GM23338 (cell line): ENCODE measurements at regions not wholly inside any gene's neighbourhood (a gene's known extent, or its start where the extent isn't known, plus 50 kb on each side); places are given as distances from the start of the nearest gene placed in this dataset.
A peak's percentile ranks its signal among the peaks of the same experiment; 100 is the strongest.

ENCODE experiments used
- ATAC-seq: fragments of 200-7000 bp; cut with Tn5 transposase; 3 replicates; pipeline ENCODE4 v1.9.1; 2020
- DNase-seq: peaks from one replicate; pipeline ENCODE4 v3.0.0-alpha.2; 2015; ENCODE audit warnings: low spot score
- H2AFZ ChIP-seq: fragments of 200-600 bp; sonication (generic); 2 replicates; pipeline ENCODE4 v1.8.0; 2016; ENCODE audit warnings: antibody characterized with exemption, mild to moderate bottlenecking, moderate library complexity
- H3F3A ChIP-seq: fragments of 200-600 bp; sonication (generic); replicated peaks from 2 replicates; pipeline ENCODE4 v1.8.0; 2017; ENCODE audit warnings: antibody characterized with exemption, mixed run types, low read depth
- H3K27ac ChIP-seq: fragments of 200-600 bp; sonication (generic); 2 replicates; pipeline ENCODE4 v1.6.1; 2016; ENCODE audit warnings: low read depth
- H3K27me3 ChIP-seq: fragments of 200-600 bp; sonication (generic); 2 replicates; pipeline ENCODE4 v1.8.0; 2016; ENCODE audit warnings: mild to moderate bottlenecking, mixed run types, moderate library complexity; ENCODE audit not compliant: insufficient read depth
- H3K36me3 ChIP-seq: fragments of 200-600 bp; sonication (generic); 2 replicates; pipeline ENCODE4 v1.8.0; 2016; ENCODE audit warnings: mild to moderate bottlenecking; ENCODE audit not compliant: insufficient read depth
- H3K4me1 ChIP-seq: fragments of 200-600 bp; sonication (generic); 2 replicates; pipeline ENCODE4 v1.8.0; 2016; ENCODE audit warnings: mild to moderate bottlenecking, moderate library complexity; ENCODE audit not compliant: insufficient read depth
- H3K4me2 ChIP-seq: fragments of 200-600 bp; sonication (generic); 2 replicates; pipeline ENCODE4 v1.7.1; 2017; ENCODE audit warnings: mixed run types
- H3K4me3 ChIP-seq: fragments of 200-600 bp; sonication (generic); 2 replicates; pipeline ENCODE4 v1.6.1; 2016; ENCODE audit warnings: mixed run types
- H3K79me2 ChIP-seq: fragments of 200-600 bp; sonication (generic); replicated peaks from 2 replicates; pipeline ENCODE4 v1.8.0; 2017; ENCODE audit warnings: mild to moderate bottlenecking; ENCODE audit not compliant: insufficient read depth
- H3K9me2 ChIP-seq: fragments of 200-600 bp; sonication (generic); 2 replicates; pipeline ENCODE4 v1.8.0; 2017; ENCODE audit not compliant: insufficient read depth
- H4K20me1 ChIP-seq: fragments of 200-600 bp; sonication (generic); replicated peaks from 2 replicates; pipeline ENCODE4 v1.8.0; 2017; ENCODE audit warnings: mild to moderate bottlenecking; ENCODE audit not compliant: insufficient read depth
- H3K27ac Mint-ChIP-seq: 2 replicates; pipeline ENCODE4 v1.8.0; 2020; ENCODE audit warnings: inconsistent platforms, mild to moderate bottlenecking, moderate library complexity, mixed read lengths
- H3K27me3 Mint-ChIP-seq: 3 replicates; pipeline ENCODE4 v1.8.0; 2022; ENCODE audit warnings: low read depth, mild to moderate bottlenecking, moderate library complexity, mixed read lengths, inconsistent platforms; ENCODE audit not compliant: insufficient read depth, poor library complexity
- H3K36me3 Mint-ChIP-seq: 3 replicates; pipeline ENCODE4 v1.8.0; 2021; ENCODE audit warnings: low read depth, mild to moderate bottlenecking, inconsistent platforms, moderate library complexity, mixed read lengths
- H3K4me1 Mint-ChIP-seq: 3 replicates; pipeline ENCODE4 v1.8.0; 2020; ENCODE audit warnings: mild to moderate bottlenecking, inconsistent platforms, mixed read lengths
- H3K4me3 Mint-ChIP-seq: 3 replicates; pipeline ENCODE4 v1.8.0; 2021; ENCODE audit warnings: moderate library complexity, mild to moderate bottlenecking, inconsistent platforms, mixed read lengths
- H3K9me3 Mint-ChIP-seq: 3 replicates; pipeline ENCODE4 v1.8.0; 2020; ENCODE audit warnings: moderate library complexity, mild to moderate bottlenecking, inconsistent platforms, mixed read lengths
- EZH2 ChIP-seq: fragments of 200-600 bp; sonication (generic); IDR thresholded peaks from one replicate; pipeline ENCODE4 v1.8.0; 2017; ENCODE audit warnings: antibody characterized with exemption, mild to moderate bottlenecking, low read depth; ENCODE audit not compliant: unreplicated experiment
- EZH2phosphoT487 ChIP-seq: fragments of 200-600 bp; sonication (generic); IDR thresholded peaks from one replicate; pipeline ENCODE4 v1.8.1; 2018; ENCODE audit warnings: antibody characterized with exemption; ENCODE audit not compliant: unreplicated experiment
- NANOG ChIP-seq: IDR thresholded peaks from 2 replicates; pipeline ENCODE4 v1.6.1; 2016; ENCODE audit warnings: antibody characterized with exemption, borderline replicate concordance
- POLR2AphosphoS5 ChIP-seq: IDR thresholded peaks from 2 replicates; pipeline ENCODE4 v1.6.1; 2016; ENCODE audit warnings: antibody characterized with exemption, low read depth
- STAT1 ChIP-seq: IDR thresholded peaks from one replicate; pipeline ENCODE4 v1.6.1; 2016; ENCODE audit warnings: antibody characterized with exemption; ENCODE audit not compliant: unreplicated experiment
- ZNF114 ChIP-seq: fragments of 250-450 bp; sonication (Bioruptor Pico); IDR thresholded peaks from 2 replicates; pipeline ENCODE4 v1.5.0; 2020; ENCODE audit warnings: mild to moderate bottlenecking, moderate library complexity
- TF ChIP-seq, protein P1 (sequence below): IDR thresholded peaks from one replicate; pipeline ENCODE4 v1.6.1; 2018; ENCODE audit warnings: antibody characterized with exemption; ENCODE audit not compliant: unreplicated experiment
- TF ChIP-seq, protein P2 (sequence below): fragments of 250-450 bp; sonication (Bioruptor Pico); IDR thresholded peaks from 2 replicates; pipeline ENCODE4 v1.5.0; 2020; ENCODE audit warnings: mild to moderate bottlenecking, moderate library complexity

GRCh38 chr18:78601349-78601748 lies 378.3 kb upstream of the SALL3 start:
- Histone ChIP-seq H3K4me1 (0 out of 2 replicates have a peak, but pooled peaks cover 3% of the 10 kb centered on the region), H3K79me2 (no peaks in the 10 kb centered on the region), H3K36me3 (no peaks in the 10 kb centered on the region), H3F3A (no peaks in the 10 kb centered on the region), H3K9me2 (no peaks in the 10 kb centered on the region), H3K4me2 (no peak overlapping the region), H2AFZ (no peak overlapping the region), H4K20me1 (no peaks in the 10 kb centered on the region), H3K4me3 (no peak overlapping the region), H3K27me3 (no peaks in the 10 kb centered on the region), H3K27ac (no peak overlapping the region)
- Mint-ChIP-seq H3K36me3 (peaks cover 64% of the 10 kb centered on the region), H3K27me3 (peaks cover 2% of the 10 kb centered on the region), H3K4me1 (peaks cover 3% of the 10 kb centered on the region; the same call in 2 of the 3 replicates), H3K9me3 (peaks cover 96% of the 10 kb centered on the region), H3K27ac (no peak overlapping the region), H3K4me3 (no peak overlapping the region)
- TF ChIP-seq POLR2AphosphoS5 (no peak), EZH2phosphoT487 (no peak), NANOG (no peak), EZH2 (no peak), STAT1 (no peak), ZNF114 (CRISPR knock-in tag) (no peak)
- TF ChIP-seq, protein P1, sequence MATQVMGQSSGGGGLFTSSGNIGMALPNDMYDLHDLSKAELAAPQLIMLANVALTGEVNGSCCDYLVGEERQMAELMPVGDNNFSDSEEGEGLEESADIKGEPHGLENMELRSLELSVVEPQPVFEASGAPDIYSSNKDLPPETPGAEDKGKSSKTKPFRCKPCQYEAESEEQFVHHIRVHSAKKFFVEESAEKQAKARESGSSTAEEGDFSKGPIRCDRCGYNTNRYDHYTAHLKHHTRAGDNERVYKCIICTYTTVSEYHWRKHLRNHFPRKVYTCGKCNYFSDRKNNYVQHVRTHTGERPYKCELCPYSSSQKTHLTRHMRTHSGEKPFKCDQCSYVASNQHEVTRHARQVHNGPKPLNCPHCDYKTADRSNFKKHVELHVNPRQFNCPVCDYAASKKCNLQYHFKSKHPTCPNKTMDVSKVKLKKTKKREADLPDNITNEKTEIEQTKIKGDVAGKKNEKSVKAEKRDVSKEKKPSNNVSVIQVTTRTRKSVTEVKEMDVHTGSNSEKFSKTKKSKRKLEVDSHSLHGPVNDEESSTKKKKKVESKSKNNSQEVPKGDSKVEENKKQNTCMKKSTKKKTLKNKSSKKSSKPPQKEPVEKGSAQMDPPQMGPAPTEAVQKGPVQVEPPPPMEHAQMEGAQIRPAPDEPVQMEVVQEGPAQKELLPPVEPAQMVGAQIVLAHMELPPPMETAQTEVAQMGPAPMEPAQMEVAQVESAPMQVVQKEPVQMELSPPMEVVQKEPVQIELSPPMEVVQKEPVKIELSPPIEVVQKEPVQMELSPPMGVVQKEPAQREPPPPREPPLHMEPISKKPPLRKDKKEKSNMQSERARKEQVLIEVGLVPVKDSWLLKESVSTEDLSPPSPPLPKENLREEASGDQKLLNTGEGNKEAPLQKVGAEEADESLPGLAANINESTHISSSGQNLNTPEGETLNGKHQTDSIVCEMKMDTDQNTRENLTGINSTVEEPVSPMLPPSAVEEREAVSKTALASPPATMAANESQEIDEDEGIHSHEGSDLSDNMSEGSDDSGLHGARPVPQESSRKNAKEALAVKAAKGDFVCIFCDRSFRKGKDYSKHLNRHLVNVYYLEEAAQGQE: peak; percentile 54
- TF ChIP-seq, protein P2, sequence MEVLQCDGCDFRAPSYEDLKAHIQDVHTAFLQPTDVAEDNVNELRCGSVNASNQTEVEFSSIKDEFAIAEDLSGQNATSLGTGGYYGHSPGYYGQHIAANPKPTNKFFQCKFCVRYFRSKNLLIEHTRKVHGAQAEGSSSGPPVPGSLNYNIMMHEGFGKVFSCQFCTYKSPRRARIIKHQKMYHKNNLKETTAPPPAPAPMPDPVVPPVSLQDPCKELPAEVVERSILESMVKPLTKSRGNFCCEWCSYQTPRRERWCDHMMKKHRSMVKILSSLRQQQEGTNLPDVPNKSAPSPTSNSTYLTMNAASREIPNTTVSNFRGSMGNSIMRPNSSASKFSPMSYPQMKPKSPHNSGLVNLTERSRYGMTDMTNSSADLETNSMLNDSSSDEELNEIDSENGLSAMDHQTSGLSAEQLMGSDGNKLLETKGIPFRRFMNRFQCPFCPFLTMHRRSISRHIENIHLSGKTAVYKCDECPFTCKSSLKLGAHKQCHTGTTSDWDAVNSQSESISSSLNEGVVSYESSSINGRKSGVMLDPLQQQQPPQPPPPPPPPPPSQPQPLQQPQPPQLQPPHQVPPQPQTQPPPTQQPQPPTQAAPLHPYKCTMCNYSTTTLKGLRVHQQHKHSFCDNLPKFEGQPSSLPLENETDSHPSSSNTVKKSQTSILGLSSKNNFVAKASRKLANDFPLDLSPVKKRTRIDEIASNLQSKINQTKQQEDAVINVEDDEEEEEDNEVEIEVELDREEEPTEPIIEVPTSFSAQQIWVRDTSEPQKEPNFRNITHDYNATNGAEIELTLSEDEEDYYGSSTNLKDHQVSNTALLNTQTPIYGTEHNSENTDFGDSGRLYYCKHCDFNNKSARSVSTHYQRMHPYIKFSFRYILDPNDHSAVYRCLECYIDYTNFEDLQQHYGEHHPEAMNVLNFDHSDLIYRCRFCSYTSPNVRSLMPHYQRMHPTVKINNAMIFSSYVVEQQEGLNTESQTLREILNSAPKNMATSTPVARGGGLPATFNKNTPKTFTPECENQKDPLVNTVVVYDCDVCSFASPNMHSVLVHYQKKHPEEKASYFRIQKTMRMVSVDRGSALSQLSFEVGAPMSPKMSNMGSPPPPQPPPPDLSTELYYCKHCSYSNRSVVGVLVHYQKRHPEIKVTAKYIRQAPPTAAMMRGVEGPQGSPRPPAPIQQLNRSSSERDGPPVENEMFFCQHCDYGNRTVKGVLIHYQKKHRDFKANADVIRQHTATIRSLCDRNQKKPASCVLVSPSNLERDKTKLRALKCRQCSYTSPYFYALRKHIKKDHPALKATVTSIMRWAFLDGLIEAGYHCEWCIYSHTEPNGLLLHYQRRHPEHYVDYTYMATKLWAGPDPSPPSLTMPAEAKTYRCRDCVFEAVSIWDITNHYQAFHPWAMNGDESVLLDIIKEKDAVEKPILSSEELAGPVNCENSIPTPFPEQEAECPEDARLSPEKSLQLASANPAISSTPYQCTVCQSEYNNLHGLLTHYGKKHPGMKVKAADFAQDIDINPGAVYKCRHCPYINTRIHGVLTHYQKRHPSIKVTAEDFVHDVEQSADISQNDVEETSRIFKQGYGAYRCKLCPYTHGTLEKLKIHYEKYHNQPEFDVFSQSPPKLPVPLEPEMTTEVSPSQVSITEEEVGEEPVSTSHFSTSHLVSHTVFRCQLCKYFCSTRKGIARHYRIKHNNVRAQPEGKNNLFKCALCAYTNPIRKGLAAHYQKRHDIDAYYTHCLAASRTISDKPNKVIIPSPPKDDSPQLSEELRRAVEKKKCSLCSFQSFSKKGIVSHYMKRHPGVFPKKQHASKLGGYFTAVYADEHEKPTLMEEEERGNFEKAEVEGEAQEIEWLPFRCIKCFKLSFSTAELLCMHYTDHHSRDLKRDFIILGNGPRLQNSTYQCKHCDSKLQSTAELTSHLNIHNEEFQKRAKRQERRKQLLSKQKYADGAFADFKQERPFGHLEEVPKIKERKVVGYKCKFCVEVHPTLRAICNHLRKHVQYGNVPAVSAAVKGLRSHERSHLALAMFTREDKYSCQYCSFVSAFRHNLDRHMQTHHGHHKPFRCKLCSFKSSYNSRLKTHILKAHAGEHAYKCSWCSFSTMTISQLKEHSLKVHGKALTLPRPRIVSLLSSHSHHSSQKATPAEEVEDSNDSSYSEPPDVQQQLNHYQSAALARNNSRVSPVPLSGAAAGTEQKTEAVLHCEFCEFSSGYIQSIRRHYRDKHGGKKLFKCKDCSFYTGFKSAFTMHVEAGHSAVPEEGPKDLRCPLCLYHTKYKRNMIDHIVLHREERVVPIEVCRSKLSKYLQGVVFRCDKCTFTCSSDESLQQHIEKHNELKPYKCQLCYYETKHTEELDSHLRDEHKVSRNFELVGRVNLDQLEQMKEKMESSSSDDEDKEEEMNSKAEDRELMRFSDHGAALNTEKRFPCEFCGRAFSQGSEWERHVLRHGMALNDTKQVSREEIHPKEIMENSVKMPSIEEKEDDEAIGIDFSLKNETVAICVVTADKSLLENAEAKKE: no peak
- DNase-seq (no peak), ATAC-seq (no peak)
